ENCODE measurements at regions not wholly inside any gene's neighbourhood (a gene's known extent, or its start where the extent isn't known, plus 50 kb on each side); places are given as distances from the start of the nearest gene placed in this dataset.

- TF ChIP-seq, protein P1, sequence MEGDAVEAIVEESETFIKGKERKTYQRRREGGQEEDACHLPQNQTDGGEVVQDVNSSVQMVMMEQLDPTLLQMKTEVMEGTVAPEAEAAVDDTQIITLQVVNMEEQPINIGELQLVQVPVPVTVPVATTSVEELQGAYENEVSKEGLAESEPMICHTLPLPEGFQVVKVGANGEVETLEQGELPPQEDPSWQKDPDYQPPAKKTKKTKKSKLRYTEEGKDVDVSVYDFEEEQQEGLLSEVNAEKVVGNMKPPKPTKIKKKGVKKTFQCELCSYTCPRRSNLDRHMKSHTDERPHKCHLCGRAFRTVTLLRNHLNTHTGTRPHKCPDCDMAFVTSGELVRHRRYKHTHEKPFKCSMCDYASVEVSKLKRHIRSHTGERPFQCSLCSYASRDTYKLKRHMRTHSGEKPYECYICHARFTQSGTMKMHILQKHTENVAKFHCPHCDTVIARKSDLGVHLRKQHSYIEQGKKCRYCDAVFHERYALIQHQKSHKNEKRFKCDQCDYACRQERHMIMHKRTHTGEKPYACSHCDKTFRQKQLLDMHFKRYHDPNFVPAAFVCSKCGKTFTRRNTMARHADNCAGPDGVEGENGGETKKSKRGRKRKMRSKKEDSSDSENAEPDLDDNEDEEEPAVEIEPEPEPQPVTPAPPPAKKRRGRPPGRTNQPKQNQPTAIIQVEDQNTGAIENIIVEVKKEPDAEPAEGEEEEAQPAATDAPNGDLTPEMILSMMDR (IDR thresholded peaks at IDR 0.05), result no peak
- no peak for TF ChIP-seq POLR2A (IDR thresholded peaks at IDR 0.05)
Measured at GRCh38 chrX:66410806-66411205, 228.1 kb downstream of the EDA2R start.
